Superior temporal gyrus (tissue), 1 donor: ENCODE measurements at regions not wholly inside any gene's neighbourhood (a gene's known extent, or its start where the extent isn't known, plus 50 kb on each side); places are given as distances from the start of the nearest gene placed in this dataset.
"Not testable (repeated sequence)": the region's sequence is repeated elsewhere in the genome, so short reads cannot be mapped to it uniquely, and the experiment has no call there.

Source experiments
- DNase-seq: peaks from one replicate; pipeline ENCODE4 v3.0.0-alpha.2; 2016; ENCODE audit errors: extremely low spot score

DNA sequence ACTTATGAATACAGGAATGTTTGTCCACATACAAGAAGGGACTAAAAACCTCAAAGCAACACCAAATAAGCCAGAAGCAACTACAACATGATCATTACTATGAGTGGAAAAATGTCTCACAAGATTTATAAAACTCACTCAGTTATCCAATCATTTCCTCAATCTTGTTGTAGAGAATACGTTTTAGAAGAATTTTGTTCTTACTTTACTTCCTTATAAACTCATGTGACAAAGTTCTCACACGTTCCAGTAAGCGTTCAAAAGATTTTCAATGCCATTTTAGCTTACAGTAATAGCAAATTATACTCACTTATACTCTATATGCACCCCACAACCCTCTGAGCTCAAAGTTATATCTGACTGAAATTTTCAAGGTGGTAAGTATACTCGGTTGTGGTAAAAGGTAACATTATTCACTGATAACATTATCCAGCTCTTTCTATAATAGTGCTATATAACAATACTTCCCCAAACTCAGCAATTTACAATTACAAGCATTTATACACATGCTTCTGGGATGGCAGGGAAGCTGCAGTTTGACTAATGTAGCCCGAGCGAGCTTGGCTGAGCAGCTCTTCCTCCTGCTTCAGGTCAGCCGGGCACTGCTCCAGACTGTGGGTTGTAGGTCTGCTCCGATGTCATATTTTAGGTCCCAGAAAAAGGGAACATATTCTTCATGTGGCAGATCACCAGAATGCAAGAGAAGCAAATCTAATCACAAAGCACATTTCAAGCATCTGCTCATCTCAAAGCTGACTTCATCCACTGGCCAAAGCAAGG lies 226.3 kb downstream of the RCHY1 start:
- no peak for DNase-seq

- no peak for DNase-seq
Measured at GRCh38 chr4:75285837-75286236, 228.4 kb downstream of the RCHY1 start.

DNA sequence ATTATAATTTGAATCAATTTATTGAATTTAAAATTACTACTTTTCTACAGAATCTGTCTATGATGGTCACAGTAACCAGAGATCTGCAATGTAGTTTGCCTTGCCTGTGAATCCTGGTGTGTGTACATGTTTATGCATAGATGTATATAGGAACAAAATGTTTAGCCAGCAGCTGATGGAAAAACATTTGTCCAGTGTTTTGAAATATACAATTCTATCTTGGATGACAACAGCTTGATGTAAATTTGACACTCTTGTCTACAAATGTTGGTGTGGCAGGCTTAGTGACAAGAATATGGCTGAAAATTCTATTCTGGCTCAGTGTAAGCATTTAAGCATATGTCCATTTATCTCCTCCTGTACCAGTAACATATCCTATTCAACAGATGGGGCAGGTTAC lies 229.4 kb downstream of the RCHY1 start:
- DNase-seq = no peak

- DNase-seq = not testable (repeated sequence)
Measured at GRCh38 chr4:75280461-75280860, 233.7 kb downstream of the RCHY1 start.

GRCh38 chr4:75259306-75259705 lies 254.9 kb downstream of the RCHY1 start:
- DNase-seq = no peak

DNA sequence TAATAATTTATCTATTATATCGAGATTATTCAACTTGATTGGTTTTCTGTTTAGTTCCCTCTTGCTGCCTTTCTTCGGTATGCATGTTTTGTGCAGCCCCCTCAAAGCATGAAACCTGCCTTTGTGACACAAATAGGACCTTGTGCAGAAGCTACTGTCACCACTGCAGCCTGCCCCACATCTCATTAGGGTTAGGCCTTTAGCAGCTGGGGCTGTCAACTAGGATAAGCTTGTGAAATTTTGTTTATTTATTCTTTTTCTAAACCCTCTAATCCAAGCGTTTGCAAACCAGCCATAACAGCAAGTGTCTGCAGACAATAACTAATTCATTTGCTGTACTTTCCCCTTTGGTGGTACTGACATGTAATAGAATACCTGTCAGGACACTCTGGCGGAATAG lies 258.9 kb downstream of the RCHY1 start:
- no peak for DNase-seq

- no peak for DNase-seq
Measured at GRCh38 chr4:75254745-75255144, 259.5 kb downstream of the RCHY1 start.

DNA sequence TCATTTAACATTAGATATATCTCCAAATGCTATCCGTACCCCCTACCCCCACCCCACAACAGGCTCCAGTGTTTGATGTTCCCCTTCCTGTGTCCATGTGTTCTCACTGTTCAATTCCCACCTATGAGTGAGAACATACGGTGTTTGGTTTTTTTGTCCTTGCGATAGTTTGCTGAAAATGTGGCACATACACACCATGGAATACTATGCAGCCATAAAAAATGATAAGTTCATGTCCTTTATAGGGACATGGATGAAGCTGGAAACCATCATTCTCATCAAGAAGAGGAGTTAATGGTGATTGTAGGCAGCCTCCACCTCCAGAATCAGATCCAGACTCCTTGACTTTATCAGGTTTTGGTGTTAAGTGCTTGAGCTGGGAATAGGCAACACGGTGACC lies 261.1 kb downstream of the RCHY1 start:
- not testable (repeated sequence) for DNase-seq

DNA sequence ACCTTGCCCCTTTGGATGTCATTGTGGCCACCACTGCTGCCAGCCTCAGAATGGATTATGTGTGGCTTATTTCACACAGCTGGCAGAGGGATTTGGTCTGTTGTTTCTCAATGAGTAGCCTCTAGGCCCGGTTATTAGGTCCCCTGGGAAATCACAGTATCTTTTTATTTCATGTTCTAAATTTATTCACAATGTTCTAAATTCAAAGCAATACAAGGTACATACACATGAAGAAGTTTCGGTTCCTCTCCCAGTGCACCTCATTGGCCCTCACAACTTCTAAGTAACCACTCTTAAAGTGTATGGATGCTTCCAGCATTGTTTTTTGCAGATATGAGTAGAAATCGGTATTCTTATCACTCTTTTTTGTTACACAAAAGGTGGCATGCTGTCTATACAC lies 262.7 kb downstream of the RCHY1 start:
- DNase-seq = no peak

DNA sequence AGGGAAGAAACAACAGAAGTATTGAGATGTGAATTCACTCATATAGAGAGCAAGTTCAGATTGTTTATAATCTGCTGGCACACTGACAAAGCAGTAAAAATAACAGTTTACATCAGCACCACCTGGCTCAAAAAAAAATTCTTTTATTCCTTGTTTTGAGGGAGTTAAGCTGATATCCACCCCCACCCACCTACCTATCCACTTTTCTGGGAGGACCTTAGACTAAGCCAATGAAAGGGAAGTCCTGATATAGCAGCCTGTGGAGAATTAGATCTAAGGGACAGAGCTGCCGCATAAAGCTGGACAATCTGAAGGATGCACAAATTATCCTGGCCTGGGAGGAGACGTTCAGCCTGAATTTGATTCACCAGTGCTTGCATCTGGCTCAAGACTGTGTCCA lies 264.5 kb downstream of the RCHY1 start:
- DNase-seq = no peak

- no peak for DNase-seq
Measured at GRCh38 chr4:75248770-75249407, 265.3 kb downstream of the RCHY1 start.

DNA sequence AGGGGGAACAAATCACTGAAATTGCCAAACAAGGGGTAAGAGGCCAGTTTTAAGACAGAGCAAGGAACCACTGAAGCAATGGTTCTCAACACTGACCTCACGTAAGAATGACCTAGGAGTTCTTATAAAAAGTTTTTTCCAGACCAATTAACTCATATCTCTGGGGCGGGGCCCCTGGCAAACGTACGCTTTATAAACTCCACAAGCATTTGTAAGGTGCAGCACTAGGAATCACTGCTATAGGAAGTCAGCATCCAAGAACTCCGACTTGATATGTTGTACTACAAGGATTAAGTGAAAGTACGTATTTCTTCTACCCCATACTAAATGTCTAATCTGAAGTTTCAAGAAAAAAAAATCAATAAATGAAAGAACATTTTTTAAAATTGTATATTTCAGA lies 269.9 kb downstream of the RCHY1 start:
- DNase-seq = no peak

- DNase-seq = no peak
Measured at GRCh38 chr4:75243570-75243969, 270.6 kb downstream of the RCHY1 start.

GRCh38 chr4:75235359-75235951 lies 278.7 kb downstream of the RCHY1 start:
- no peak for DNase-seq

- no peak for DNase-seq
Measured at GRCh38 chr4:75232546-75232945, 281.7 kb downstream of the RCHY1 start.

DNA sequence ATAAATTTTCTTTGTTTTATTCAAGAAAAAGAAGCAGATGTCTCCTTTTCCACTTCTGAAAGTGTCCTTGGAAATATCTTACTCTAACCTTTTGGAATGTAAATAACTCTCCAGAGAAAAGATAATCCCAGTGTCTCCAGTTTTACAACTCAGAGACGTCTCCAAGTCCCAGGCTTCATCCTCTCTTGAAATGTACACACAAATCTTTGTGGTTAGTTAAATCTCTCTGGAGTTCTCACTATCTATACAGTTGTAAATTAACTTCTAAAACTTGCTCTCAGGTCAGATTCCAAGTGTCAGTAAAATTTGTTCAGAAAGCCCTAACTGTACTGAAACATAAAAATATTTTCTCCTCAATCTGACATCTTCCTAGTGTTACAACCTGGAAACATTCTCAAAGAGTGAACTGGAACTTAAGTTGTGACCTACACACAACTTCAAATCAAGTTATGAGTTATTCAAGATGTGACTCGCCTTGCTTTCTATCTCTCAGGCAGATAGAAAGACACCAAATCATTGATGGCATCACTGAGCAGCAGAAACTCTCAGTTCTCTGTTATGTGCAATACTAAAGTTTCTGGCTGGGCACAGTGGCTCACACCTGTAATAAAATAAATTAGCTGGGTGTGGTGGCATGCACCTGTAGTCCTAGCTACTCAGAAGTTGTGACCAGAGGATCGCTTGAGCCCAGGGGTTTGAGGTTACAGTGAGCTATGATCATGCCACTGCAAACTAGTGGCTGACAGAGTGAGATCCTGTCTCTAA lies 284.2 kb downstream of the RCHY1 start:
- DNase-seq = no peak

DNA sequence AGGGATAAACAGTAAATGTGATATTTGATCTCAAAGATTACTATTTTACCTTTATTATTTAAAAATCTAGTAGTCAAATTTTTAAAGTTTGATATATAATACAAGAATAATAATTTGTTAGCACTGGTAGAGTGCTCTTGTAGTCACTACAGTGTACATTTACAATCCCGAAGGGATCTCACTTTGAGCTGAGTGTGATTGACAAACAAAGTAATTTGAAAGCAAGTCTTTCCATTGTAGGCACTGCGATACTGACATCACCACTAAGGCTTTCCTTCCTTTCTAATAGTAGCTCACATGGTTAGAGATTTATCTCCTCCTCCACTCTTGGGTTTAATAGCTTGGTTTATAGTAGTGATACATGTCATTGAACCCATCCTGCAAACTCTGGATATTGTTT lies 280.6 kb downstream of the PARM1 start:
- no peak for DNase-seq

DNA sequence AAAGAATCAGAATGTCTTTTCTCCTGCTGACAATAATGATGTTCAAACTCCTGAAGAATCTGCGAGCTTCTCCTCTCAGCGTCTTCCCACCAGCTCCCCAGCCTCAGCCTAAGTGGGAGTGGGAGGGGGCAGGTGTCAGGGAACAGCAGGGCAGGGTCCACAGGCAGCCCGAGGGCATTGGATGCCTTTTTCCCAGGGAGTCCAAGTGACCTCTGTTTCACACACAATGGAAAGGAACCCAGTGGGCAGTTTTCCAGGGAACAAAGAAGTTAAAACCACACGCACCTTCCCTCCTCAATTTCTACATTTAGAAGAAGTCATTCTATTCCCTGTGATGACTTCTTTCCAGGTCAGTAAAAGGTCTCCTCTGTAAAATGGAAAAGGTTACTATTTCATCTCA lies 278.5 kb downstream of the PARM1 start:
- no peak for DNase-seq

DNA sequence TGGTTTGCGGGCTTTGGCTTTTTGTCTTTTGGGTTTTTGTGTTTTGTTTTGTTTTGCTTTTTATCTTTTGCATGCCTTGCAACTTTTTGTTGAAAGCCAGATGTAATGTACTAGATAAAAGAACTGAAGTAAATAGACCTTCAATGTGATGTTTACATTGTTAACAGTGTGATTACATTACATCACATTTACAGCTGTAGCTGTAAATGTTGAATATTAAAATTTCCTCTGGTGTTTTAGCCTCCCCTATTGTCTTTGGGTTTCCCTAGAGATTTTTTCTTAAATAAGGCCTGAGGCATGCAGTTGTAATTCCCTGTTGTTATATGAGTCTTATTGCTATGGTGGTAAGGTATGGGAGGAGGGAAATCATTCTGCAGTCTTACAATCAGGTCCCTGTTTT lies 275.0 kb downstream of the PARM1 start:
- DNase-seq = no peak

DNA sequence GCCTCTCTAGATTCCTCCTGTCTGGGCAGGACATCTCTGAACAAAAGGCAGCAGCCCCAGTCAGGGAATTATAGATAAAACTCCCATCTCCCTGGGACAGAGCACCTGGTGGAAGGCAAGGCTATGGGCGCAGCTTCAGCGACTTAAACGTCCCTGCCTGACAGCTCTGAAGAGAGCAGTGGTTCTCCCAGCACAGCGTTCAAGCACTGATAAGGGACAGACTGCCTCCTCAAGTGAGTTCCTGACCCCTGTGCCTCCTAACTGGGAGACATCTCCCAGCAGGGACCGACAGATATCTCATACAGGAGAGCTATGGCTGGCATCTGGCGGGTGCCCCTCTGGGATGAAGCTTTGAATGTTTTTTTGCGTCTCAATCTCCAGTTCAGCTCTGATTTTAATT lies 262.2 kb downstream of the PARM1 start:
- no peak for DNase-seq

DNA sequence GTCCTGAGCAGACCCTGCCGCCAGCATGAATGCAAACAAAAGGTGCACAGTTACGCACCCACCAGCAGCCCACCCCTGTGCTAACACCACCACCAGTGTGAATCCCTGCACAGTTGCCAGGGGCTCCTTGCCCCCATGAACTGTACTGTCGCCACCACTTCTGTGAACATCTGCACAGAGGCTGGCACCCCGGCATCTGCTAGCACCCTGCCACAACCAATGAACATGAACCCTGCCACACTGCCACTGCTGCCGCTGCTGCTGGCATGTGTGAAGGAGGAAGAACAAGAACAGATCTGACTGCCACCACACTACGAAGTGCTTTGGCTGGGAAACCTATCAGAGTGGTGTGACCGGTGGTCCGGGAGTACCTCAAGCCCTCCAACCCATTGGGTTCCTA lies 261.3 kb downstream of the PARM1 start:
- no peak for DNase-seq

- DNase-seq = not testable (repeated sequence)
Measured at GRCh38 chr4:75192182-75192581, 259.3 kb downstream of the PARM1 start.
